ENCODE measurements at regions not wholly inside any gene's neighbourhood (a gene's known extent, or its start where the extent isn't known, plus 50 kb on each side); places are given as distances from the start of the nearest gene placed in this dataset.
"Not testable (repeated sequence)": the region's sequence is repeated elsewhere in the genome, so short reads cannot be mapped to it uniquely, and the experiment has no call there.

- TF ChIP-seq, protein P1, sequence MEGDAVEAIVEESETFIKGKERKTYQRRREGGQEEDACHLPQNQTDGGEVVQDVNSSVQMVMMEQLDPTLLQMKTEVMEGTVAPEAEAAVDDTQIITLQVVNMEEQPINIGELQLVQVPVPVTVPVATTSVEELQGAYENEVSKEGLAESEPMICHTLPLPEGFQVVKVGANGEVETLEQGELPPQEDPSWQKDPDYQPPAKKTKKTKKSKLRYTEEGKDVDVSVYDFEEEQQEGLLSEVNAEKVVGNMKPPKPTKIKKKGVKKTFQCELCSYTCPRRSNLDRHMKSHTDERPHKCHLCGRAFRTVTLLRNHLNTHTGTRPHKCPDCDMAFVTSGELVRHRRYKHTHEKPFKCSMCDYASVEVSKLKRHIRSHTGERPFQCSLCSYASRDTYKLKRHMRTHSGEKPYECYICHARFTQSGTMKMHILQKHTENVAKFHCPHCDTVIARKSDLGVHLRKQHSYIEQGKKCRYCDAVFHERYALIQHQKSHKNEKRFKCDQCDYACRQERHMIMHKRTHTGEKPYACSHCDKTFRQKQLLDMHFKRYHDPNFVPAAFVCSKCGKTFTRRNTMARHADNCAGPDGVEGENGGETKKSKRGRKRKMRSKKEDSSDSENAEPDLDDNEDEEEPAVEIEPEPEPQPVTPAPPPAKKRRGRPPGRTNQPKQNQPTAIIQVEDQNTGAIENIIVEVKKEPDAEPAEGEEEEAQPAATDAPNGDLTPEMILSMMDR (IDR thresholded peaks at IDR 0.05; ENCODE audit: low read depth, low read length), result no peak
- DNase-seq (ENCODE audit: extremely low read depth, low read depth), result no peak
Observed at GRCh38 chr12:131311764-131312163, 358.1 kb downstream of the ADGRD1 start.

DNA sequence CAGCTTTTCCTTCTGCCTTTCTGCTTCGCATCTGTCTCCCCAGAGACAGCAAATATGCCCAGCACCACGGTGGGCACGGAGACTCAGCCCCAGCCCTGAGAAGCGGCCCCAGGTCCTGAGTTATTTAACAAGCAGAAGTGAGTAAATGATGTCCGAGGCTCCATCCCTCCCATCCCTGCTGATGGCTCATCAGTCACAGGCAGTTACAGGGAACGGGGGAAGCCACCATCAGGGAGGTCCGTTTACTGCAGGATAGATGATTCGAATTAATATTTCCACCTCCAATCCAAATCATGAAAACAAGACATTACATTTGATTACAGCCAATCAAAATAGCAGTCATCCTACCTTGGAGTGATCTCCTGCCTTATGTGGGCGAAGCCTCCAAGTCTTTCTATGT lies 358.7 kb downstream of the ADGRD1 start:
- DNase-seq (ENCODE audit: extremely low read depth, low read depth), result not testable (repeated sequence)

- no peak for DNase-seq (ENCODE audit: extremely low read depth, low read depth)
- TF ChIP-seq, protein P1 (IDR thresholded peaks at IDR 0.05; ENCODE audit: low read depth, low read length), result no peak
Observed at GRCh38 chr12:131312793-131313545, 359.3 kb downstream of the ADGRD1 start.

GRCh38 chr12:131313635-131314034 lies 359.9 kb downstream of the ADGRD1 start:
- TF ChIP-seq, protein P1 (IDR thresholded peaks at IDR 0.05; ENCODE audit: low read depth, low read length), result no peak
- no peak for DNase-seq (ENCODE audit: extremely low read depth, low read depth)

- TF ChIP-seq, protein P1 (IDR thresholded peaks at IDR 0.05; ENCODE audit: low read depth, low read length), result no peak
- DNase-seq (ENCODE audit: extremely low read depth, low read depth), result no peak
Observed at GRCh38 chr12:131314524-131315090, 360.9 kb downstream of the ADGRD1 start.

- TF ChIP-seq, protein P1 (IDR thresholded peaks at IDR 0.05; ENCODE audit: low read depth, low read length), result no peak
- DNase-seq (ENCODE audit: extremely low read depth, low read depth), result no peak
Observed at GRCh38 chr12:131315601-131316000, 361.9 kb downstream of the ADGRD1 start.

DNA sequence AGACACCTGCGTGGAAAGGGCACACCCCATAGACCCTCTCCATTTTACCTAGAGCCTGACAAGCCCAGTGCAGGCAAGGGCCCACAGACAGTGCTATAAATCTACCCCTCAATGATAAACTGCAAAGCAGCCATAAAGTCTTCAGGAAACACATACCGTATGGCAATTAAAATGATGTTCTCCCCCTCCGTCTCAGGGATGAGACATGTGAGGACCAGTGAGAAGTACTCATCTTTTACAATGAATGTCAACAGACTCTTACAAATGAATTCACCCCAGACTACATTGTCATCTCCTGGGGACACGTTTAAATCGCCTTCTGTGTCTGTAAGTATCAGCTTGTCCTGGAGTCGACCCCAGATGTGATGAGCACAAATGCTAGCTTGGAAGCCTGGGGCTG lies 362.7 kb downstream of the ADGRD1 start:
- DNase-seq (ENCODE audit: extremely low read depth, low read depth), result no peak
- TF ChIP-seq, protein P1 (IDR thresholded peaks at IDR 0.05; ENCODE audit: low read depth, low read length), result no peak
